Ovary (tissue), 3 donors: ENCODE measurements at regions not wholly inside any gene's neighbourhood (a gene's known extent, or its start where the extent isn't known, plus 50 kb on each side); places are given as distances from the start of the nearest gene placed in this dataset.

Source experiments
- CTCF ChIP-seq, 3 donors: fragments of 450-650 bp in 2 of 3; fragments of 200-600 bp in 1 of 3; IDR thresholded peaks; one replicate each; pipeline versions ENCODE4 v1.5.1 to v1.8.0; 2016 to 2022; ENCODE audit warnings: antibody characterized with exemption in 3 of 3, mild to moderate bottlenecking in 1 of 3
- EP300 ChIP-seq: sonication (generic); formaldehyde crosslinking; IDR thresholded peaks from one replicate; pipeline ENCODE4 v1.6.1; 2017; ENCODE audit warnings: antibody characterized with exemption
- POLR2A ChIP-seq: fragments of 450-650 bp; IDR thresholded peaks from one replicate; pipeline ENCODE4 v1.6.1; 2017; ENCODE audit warnings: antibody characterized with exemption, mild to moderate bottlenecking, moderate library complexity
- donor health status: DM: no; HTN: no; CAD: no.

GRCh38 chr2:9764153-9764778, 79.0 kb upstream of the TAF1B start:
- TF ChIP-seq POLR2A (no peak), CTCF (IDR thresholded peaks at IDR 0.05) (no peak), EP300 (no peak)
